ENCODE measurements at regions not wholly inside any gene's neighbourhood (a gene's known extent, or its start where the extent isn't known, plus 50 kb on each side); places are given as distances from the start of the nearest gene placed in this dataset.

GRCh38 chr11:44452827-44453572, 112.5 kb upstream of the CD82 start:
- no peaks in the 10 kb centered on the region for H3K79me2 ChIP-seq (ENCODE audit: insufficient read depth, low read length)
- H3K4me1 ChIP-seq (ENCODE audit: insufficient read depth, low read length): no peaks in the 10 kb centered on the region
- 0 out of 2 replicates have a peak, but pooled peaks cover 3% of the 10 kb centered on the region for H4K20me1 ChIP-seq (ENCODE audit: insufficient read depth, low read length)
- no peaks in the 10 kb centered on the region for H3K36me3 ChIP-seq (ENCODE audit: insufficient read depth, low read length)
- no peak overlapping the region for H3K4me3 ChIP-seq (ENCODE audit: low read depth in 1 of 2, low read length in 2 of 2)
- no peak for TF ChIP-seq EZH2 (IDR thresholded peaks at IDR 0.05; ENCODE audit: borderline replicate concordance, low read depth, low read length, severe bottlenecking)
- no peak for TF ChIP-seq CTCF (IDR thresholded peaks at IDR 0.05; ENCODE audit: borderline replicate concordance, extremely low read depth, low read length, poor library complexity, severe bottlenecking)
- no peak overlapping the region for H3K9ac ChIP-seq (ENCODE audit: low read depth, low read length)
- H3K27ac ChIP-seq (ENCODE audit: low read length): no peak overlapping the region
- no peak overlapping the region for H3K4me2 ChIP-seq (ENCODE audit: insufficient read depth, low read length)
- ATAC-seq (ENCODE audit: insufficient read depth, low read depth) (no peak), DNase-seq (no peak)
- no peak overlapping the region for H2AFZ ChIP-seq (ENCODE audit: low read depth, low read length)
- no peaks in the 10 kb centered on the region for H3K27me3 ChIP-seq (ENCODE audit: insufficient read depth, low read length, poor library complexity)
- H3K9me3 ChIP-seq (ENCODE audit: insufficient read depth, low read length, severe bottlenecking): no peaks in the 10 kb centered on the region

- no peak overlapping the region for H3K4me3 ChIP-seq (ENCODE audit: low read depth in 1 of 2, low read length in 2 of 2)
- no peak overlapping the region for H3K4me2 ChIP-seq (ENCODE audit: insufficient read depth, low read length)
- no peaks in the 10 kb centered on the region for H3K4me1 ChIP-seq (ENCODE audit: insufficient read depth, low read length)
- no peak overlapping the region for H2AFZ ChIP-seq (ENCODE audit: low read depth, low read length)
- H4K20me1 ChIP-seq (ENCODE audit: insufficient read depth, low read length): 0 out of 2 replicates have a peak, but pooled peaks cover 3% of the 10 kb centered on the region
- no peak overlapping the region for H3K27ac ChIP-seq (ENCODE audit: low read length)
- no peak overlapping the region for H3K9ac ChIP-seq (ENCODE audit: low read depth, low read length)
- no peak for DNase-seq
- no peaks in the 10 kb centered on the region for H3K79me2 ChIP-seq (ENCODE audit: insufficient read depth, low read length)
- H3K9me3 ChIP-seq (ENCODE audit: insufficient read depth, low read length, severe bottlenecking): no peaks in the 10 kb centered on the region
- TF ChIP-seq EZH2 (IDR thresholded peaks at IDR 0.05; ENCODE audit: borderline replicate concordance, low read depth, low read length, severe bottlenecking) (no peak), CTCF (IDR thresholded peaks at IDR 0.05; ENCODE audit: borderline replicate concordance, extremely low read depth, low read length, poor library complexity, severe bottlenecking) (no peak)
- no peaks in the 10 kb centered on the region for H3K36me3 ChIP-seq (ENCODE audit: insufficient read depth, low read length)
- ATAC-seq (ENCODE audit: insufficient read depth, low read depth): no peak
- H3K27me3 ChIP-seq (ENCODE audit: insufficient read depth, low read length, poor library complexity): peaks cover 6% of the 10 kb centered on the region
Observed at GRCh38 chr11:44453871-44454270, 111.6 kb upstream of the CD82 start.

GRCh38 chr11:44454666-44455065, 110.8 kb upstream of the CD82 start:
- DNase-seq (no peak), ATAC-seq (ENCODE audit: insufficient read depth, low read depth) (no peak)
- Histone ChIP-seq H3K27me3 (ENCODE audit: insufficient read depth, low read length, poor library complexity) (peaks cover 6% of the 10 kb centered on the region), H3K79me2 (ENCODE audit: insufficient read depth, low read length) (no peaks in the 10 kb centered on the region), H3K36me3 (ENCODE audit: insufficient read depth, low read length) (no peaks in the 10 kb centered on the region), H2AFZ (ENCODE audit: low read depth, low read length) (no peak overlapping the region), H3K9me3 (ENCODE audit: insufficient read depth, low read length, severe bottlenecking) (no peaks in the 10 kb centered on the region), H3K4me2 (ENCODE audit: insufficient read depth, low read length) (no peak overlapping the region), H3K4me3 (ENCODE audit: low read depth in 1 of 2, low read length in 2 of 2) (no peak overlapping the region), H3K27ac (ENCODE audit: low read length) (no peak overlapping the region), H3K4me1 (ENCODE audit: insufficient read depth, low read length) (no peaks in the 10 kb centered on the region), H3K9ac (ENCODE audit: low read depth, low read length) (no peak overlapping the region), H4K20me1 (ENCODE audit: insufficient read depth, low read length) (0 out of 2 replicates have a peak, but pooled peaks cover 3% of the 10 kb centered on the region)
- no peak for TF ChIP-seq CTCF (IDR thresholded peaks at IDR 0.05; ENCODE audit: borderline replicate concordance, extremely low read depth, low read length, poor library complexity, severe bottlenecking)
- TF ChIP-seq EZH2 (IDR thresholded peaks at IDR 0.05; ENCODE audit: borderline replicate concordance, low read depth, low read length, severe bottlenecking): no peak
